MM.1S (cell line): ENCODE measurements at regions not wholly inside any gene's neighbourhood (a gene's known extent, or its start where the extent isn't known, plus 50 kb on each side); places are given as distances from the start of the nearest gene placed in this dataset.
"Not testable (repeated sequence)": the region's sequence is repeated elsewhere in the genome, so short reads cannot be mapped to it uniquely, and the experiment has no call there.

Experiments used
- EZH2 ChIP-seq: fragments of 300-600 bp; sonication (generic); optimal IDR thresholded peaks from 2 replicates; pipeline ENCODE3; 2017; ENCODE audit warnings: low read depth, mild to moderate bottlenecking, antibody characterized with exemption, low read length, mixed read lengths
- TF ChIP-seq, protein P1 (sequence below): fragments of 300-600 bp; sonication (generic); IDR thresholded peaks from 2 replicates; pipeline ENCODE4 v1.5.1; 2016; ENCODE audit warnings: antibody characterized with exemption, low read length, mixed read lengths

DNA sequence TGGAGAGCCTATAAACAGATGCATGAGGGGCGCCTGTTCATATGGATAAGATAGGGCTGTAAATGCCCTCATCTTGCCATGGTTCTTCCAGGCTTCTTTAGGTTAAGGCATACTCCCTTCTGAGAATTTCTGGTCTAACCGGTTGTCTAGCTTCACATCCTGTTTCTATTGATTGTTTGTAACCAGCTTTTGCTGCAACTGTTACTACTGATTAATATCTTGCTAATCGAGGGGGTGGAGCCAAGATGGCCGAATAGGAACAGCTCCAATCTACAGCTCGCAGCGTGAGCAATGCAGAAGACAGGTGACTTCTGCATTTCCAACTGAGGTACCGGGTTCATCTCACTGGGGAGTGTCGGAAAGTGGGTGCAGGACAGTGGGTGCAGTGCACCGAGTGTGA is 108.7 kb downstream of the ANXA2R start:
- TF ChIP-seq, protein P1, sequence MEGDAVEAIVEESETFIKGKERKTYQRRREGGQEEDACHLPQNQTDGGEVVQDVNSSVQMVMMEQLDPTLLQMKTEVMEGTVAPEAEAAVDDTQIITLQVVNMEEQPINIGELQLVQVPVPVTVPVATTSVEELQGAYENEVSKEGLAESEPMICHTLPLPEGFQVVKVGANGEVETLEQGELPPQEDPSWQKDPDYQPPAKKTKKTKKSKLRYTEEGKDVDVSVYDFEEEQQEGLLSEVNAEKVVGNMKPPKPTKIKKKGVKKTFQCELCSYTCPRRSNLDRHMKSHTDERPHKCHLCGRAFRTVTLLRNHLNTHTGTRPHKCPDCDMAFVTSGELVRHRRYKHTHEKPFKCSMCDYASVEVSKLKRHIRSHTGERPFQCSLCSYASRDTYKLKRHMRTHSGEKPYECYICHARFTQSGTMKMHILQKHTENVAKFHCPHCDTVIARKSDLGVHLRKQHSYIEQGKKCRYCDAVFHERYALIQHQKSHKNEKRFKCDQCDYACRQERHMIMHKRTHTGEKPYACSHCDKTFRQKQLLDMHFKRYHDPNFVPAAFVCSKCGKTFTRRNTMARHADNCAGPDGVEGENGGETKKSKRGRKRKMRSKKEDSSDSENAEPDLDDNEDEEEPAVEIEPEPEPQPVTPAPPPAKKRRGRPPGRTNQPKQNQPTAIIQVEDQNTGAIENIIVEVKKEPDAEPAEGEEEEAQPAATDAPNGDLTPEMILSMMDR: not testable (repeated sequence)
- TF ChIP-seq EZH2: not testable (repeated sequence)
